SU-DHL-6 (cell line): ENCODE measurements at regions not wholly inside any gene's neighbourhood (a gene's known extent, or its start where the extent isn't known, plus 50 kb on each side); places are given as distances from the start of the nearest gene placed in this dataset.

Experiments used
- CTCF ChIP-seq: fragments of 200-600 bp; sonication (generic); IDR thresholded peaks from one replicate; pipeline ENCODE4 v1.5.1; 2017; ENCODE audit warnings: antibody characterized with exemption, mild to moderate bottlenecking, low read length, moderate library complexity; ENCODE audit not compliant: insufficient read depth, poor library complexity, severe bottlenecking
- EZH2phosphoT487 ChIP-seq: fragments of 200-600 bp; sonication (generic), shearing (Covaris generic); conservative IDR thresholded peaks from 2 replicates; pipeline ENCODE4 v1.6.1; 2018; ENCODE audit warnings: mild to moderate bottlenecking, antibody characterized with exemption, low read length, moderate library complexity, mixed read lengths

DNA sequence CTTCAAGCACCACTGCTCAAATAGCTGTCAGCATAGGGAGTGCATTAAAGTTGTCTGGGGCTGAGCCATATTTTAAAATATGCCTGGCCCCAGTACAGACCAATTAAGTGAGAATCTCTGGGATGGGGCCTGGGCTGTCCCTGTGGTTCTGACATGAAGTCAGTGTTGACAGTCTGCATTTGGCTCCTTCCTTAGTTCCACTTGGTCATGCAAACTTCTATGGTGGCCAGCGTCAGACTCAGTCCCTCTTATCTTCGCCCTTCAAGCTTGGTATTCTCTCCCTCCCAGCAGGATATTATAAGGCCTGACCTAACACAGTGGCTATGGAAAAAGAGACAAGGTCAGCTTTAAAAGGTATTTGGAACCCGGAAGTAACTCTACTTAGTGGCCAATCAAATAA, 177.2 kb downstream of the PMP22 start:
- TF ChIP-seq CTCF (no peak), EZH2phosphoT487 (no peak)
